ENCODE measurements at regions not wholly inside any gene's neighbourhood (a gene's known extent, or its start where the extent isn't known, plus 50 kb on each side); places are given as distances from the start of the nearest gene placed in this dataset.

DNA sequence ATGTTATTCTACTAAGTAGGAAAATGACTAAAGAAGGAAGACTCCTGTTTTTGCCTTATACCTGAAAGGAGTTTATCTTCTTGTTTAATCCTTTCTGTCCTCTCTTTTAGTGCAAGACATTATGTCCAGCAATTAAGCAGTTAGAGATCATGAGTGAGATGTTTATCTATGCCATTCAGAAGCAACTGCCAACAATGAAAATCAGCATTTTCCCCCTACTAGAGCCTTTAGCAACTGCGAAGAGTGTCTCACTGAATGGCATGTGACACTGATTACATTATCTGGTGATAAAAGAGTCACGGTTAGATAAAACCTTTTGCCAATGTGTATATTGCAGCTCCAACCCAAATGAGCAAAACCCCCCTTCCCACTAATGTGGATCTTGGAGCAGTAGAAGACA, 357.7 kb upstream of the SYT4 start:
- Mint-ChIP-seq H3K9me3 (peaks cover under 1% of the 10 kb centered on the region), H3K27ac (no peak overlapping the region), H3K27me3 (no peaks in the 10 kb centered on the region), H3K4me1 (no peaks in the 10 kb centered on the region), H3K36me3 (ENCODE audit: low read depth) (no peaks in the 10 kb centered on the region), H3K4me3 (no peak overlapping the region)
- TF ChIP-seq CTCF (IDR thresholded peaks at IDR 0.05) = no peak
- ChIA-PET POLR2A (no interaction called here), CTCF (no interaction called here)
- intact Hi-C loops (cut with micrococcal nuclease) = no loop called here
- DNase-seq = no peak
- no peak for ATAC-seq (ENCODE audit: low read depth)

- Mint-ChIP-seq H3K4me1 (no peaks in the 10 kb centered on the region), H3K36me3 (ENCODE audit: low read depth) (no peaks in the 10 kb centered on the region), H3K27me3 (no peaks in the 10 kb centered on the region), H3K9me3 (peaks cover 2% of the 10 kb centered on the region), H3K4me3 (no peak overlapping the region), H3K27ac (no peak overlapping the region)
- intact Hi-C loops (cut with micrococcal nuclease) = no loop called here
- CTCF ChIA-PET = interaction anchor here (0.8 kb wide), 1 partner anchor 1749 kb away, joined by 3 read pairs; no protein-coding TSS in a partner anchor
- DNase-seq (no peak), ATAC-seq (ENCODE audit: low read depth) (no peak)
- POLR2A ChIA-PET = no interaction called here
- no peak for TF ChIP-seq CTCF (IDR thresholded peaks at IDR 0.05)
These were observed 358.1 kb upstream of the SYT4 start for GRCh38 chr18:43635397-43635796.

GRCh38 chr18:43642727-43643330, 365.5 kb upstream of the SYT4 start:
- H3K27me3 Mint-ChIP-seq = no peaks in the 10 kb centered on the region
- H3K4me3 Mint-ChIP-seq = no peak overlapping the region
- intact Hi-C loops (cut with micrococcal nuclease) = no loop called here
- H3K9me3 Mint-ChIP-seq = peaks cover 2% of the 10 kb centered on the region
- H3K4me1 Mint-ChIP-seq = no peaks in the 10 kb centered on the region
- ATAC-seq (ENCODE audit: low read depth) = no peak
- H3K27ac Mint-ChIP-seq = no peak overlapping the region
- H3K36me3 Mint-ChIP-seq (ENCODE audit: low read depth) = no peaks in the 10 kb centered on the region
- ChIA-PET CTCF (interaction anchor here (0.9 kb wide), 1 partner anchor 1739 kb away, joined by 3 read pairs; no protein-coding TSS in a partner anchor), POLR2A (no interaction called here)
- TF ChIP-seq CTCF (IDR thresholded peaks at IDR 0.05) = no peak
- DNase-seq = no peak

GRCh38 chr18:43648002-43648401, 370.7 kb upstream of the SYT4 start:
- intact Hi-C loops (cut with micrococcal nuclease) = no loop called here
- Mint-ChIP-seq H3K27me3 (no peaks in the 10 kb centered on the region), H3K4me1 (no peaks in the 10 kb centered on the region), H3K36me3 (ENCODE audit: low read depth) (no peaks in the 10 kb centered on the region), H3K9me3 (no peaks in the 10 kb centered on the region), H3K27ac (no peak overlapping the region), H3K4me3 (no peak overlapping the region)
- POLR2A ChIA-PET = no interaction called here
- DNase-seq (no peak), ATAC-seq (ENCODE audit: low read depth) (no peak)
- CTCF ChIA-PET = no interaction called here
- no peak for TF ChIP-seq CTCF (IDR thresholded peaks at IDR 0.05)

GRCh38 chr18:43649649-43650357, 372.5 kb upstream of the SYT4 start:
- H3K27me3 Mint-ChIP-seq = no peaks in the 10 kb centered on the region
- DNase-seq (no peak), ATAC-seq (ENCODE audit: low read depth) (no peak)
- intact Hi-C loops (cut with micrococcal nuclease) = no loop called here
- no peak overlapping the region for H3K4me3 Mint-ChIP-seq
- H3K4me1 Mint-ChIP-seq = no peaks in the 10 kb centered on the region
- ChIA-PET CTCF (no interaction called here), POLR2A (no interaction called here)
- peaks cover 4% of the 10 kb centered on the region for H3K9me3 Mint-ChIP-seq
- no peak for TF ChIP-seq CTCF (IDR thresholded peaks at IDR 0.05)
- H3K27ac Mint-ChIP-seq = no peak overlapping the region
- H3K36me3 Mint-ChIP-seq (ENCODE audit: low read depth) = no peaks in the 10 kb centered on the region

All from activated B cell treated with CpG ODN at 0.5 μM for 24 hours (primary cell).